ENCODE measurements at regions not wholly inside any gene's neighbourhood (a gene's known extent, or its start where the extent isn't known, plus 50 kb on each side); places are given as distances from the start of the nearest gene placed in this dataset.

- no peak for DNase-seq
- Histone ChIP-seq H3K27me3 (ENCODE audit: control insufficient read depth in 3 of 3, insufficient read depth in 3 of 3, low read length in 2 of 3) (peaks cover 0 to 3% (median 0%) of the 10 kb centered on the region in 3 donors), H3K9ac (ENCODE audit: insufficient read depth in 1 of 2, low read length in 2 of 2) (no peak overlapping the region), H3K4me1 (ENCODE audit: control insufficient read depth in 5 of 5, insufficient read depth in 5 of 5, low read length in 5 of 5) (no peaks in the 10 kb centered on the region), H3K9me3 (ENCODE audit: control insufficient read depth in 4 of 4, insufficient read depth in 3 of 4, low read length in 3 of 4) (peaks cover 0 to 8% (median 0%) of the 10 kb centered on the region in 4 donors), H3K4me3 (no peak overlapping the region), H3K36me3 (ENCODE audit: control insufficient read depth in 4 of 4, insufficient read depth in 4 of 4, low read length in 4 of 4) (no peaks in the 10 kb centered on the region), H3K27ac (ENCODE audit: low read depth in 1 of 2, low read length in 1 of 2) (no peak overlapping the region)
- TF ChIP-seq CTCF (IDR thresholded peaks at IDR 0.05; ENCODE audit: control extremely low read depth, extremely low read depth) = no peak
- ATAC-seq (ENCODE audit: insufficient read depth, low FRiP score) = no peak
- 88 to 91% methylated on average over 9 of the region's 9 CpGs for WGBS, 2 donors
Measured at GRCh38 chr1:30475201-30475600, 248.2 kb downstream of the MATN1 start.

GRCh38 chr1:30474818-30475200, 248.6 kb downstream of the MATN1 start:
- TF ChIP-seq CTCF (IDR thresholded peaks at IDR 0.05; ENCODE audit: control extremely low read depth, extremely low read depth) = no peak
- Histone ChIP-seq H3K27ac (ENCODE audit: low read depth in 1 of 2, low read length in 1 of 2) (no peak overlapping the region), H3K9ac (ENCODE audit: insufficient read depth in 1 of 2, low read length in 2 of 2) (no peak overlapping the region), H3K4me1 (ENCODE audit: control insufficient read depth in 5 of 5, insufficient read depth in 5 of 5, low read length in 5 of 5) (no peaks in the 10 kb centered on the region), H3K36me3 (ENCODE audit: control insufficient read depth in 4 of 4, insufficient read depth in 4 of 4, low read length in 4 of 4) (no peaks in the 10 kb centered on the region), H3K9me3 (ENCODE audit: control insufficient read depth in 4 of 4, insufficient read depth in 3 of 4, low read length in 3 of 4) (peaks cover 0 to 4% (median 0%) of the 10 kb centered on the region in 4 donors), H3K27me3 (ENCODE audit: control insufficient read depth in 3 of 3, insufficient read depth in 3 of 3, low read length in 2 of 3) (peaks cover 0 to 3% (median 0%) of the 10 kb centered on the region in 3 donors), H3K4me3 (no peak overlapping the region)
- no peak for ATAC-seq (ENCODE audit: insufficient read depth, low FRiP score)
- no peak for DNase-seq
- WGBS, 2 donors = 70 to 72% methylated on average over 9 of the region's 9 CpGs

GRCh38 chr1:30473922-30474817, 249.2 kb downstream of the MATN1 start:
- Histone ChIP-seq H3K4me3 (no peak overlapping the region), H3K9ac (ENCODE audit: insufficient read depth in 1 of 2, low read length in 2 of 2) (no peak overlapping the region), H3K9me3 (ENCODE audit: control insufficient read depth in 4 of 4, insufficient read depth in 3 of 4, low read length in 3 of 4) (peaks cover 0 to 3% (median 0%) of the 10 kb centered on the region in 4 donors), H3K27me3 (ENCODE audit: control insufficient read depth in 3 of 3, insufficient read depth in 3 of 3, low read length in 2 of 3) (peaks cover 0 to 3% (median 0%) of the 10 kb centered on the region in 3 donors), H3K4me1 (ENCODE audit: control insufficient read depth in 5 of 5, insufficient read depth in 5 of 5, low read length in 5 of 5) (no peaks in the 10 kb centered on the region), H3K36me3 (ENCODE audit: control insufficient read depth in 4 of 4, insufficient read depth in 4 of 4, low read length in 4 of 4) (no peaks in the 10 kb centered on the region), H3K27ac (ENCODE audit: low read depth in 1 of 2, low read length in 1 of 2) (no peak overlapping the region)
- no peak for DNase-seq
- ATAC-seq (ENCODE audit: insufficient read depth, low FRiP score) = no peak
- no peak for TF ChIP-seq CTCF (IDR thresholded peaks at IDR 0.05; ENCODE audit: control extremely low read depth, extremely low read depth)
- 74 to 76% methylated on average over 8 of the region's 8 CpGs for WGBS, 2 donors
